H1 (cell line): ENCODE measurements at regions not wholly inside any gene's neighbourhood (a gene's known extent, or its start where the extent isn't known, plus 50 kb on each side); places are given as distances from the start of the nearest gene placed in this dataset.

Experiments
- ATF3 ChIP-seq: IDR thresholded peaks from 2 replicates; pipeline ENCODE4 v1.6.1; 2011; ENCODE audit warnings: low read depth, mild to moderate bottlenecking, low read length; ENCODE audit not compliant: insufficient read depth
- BACH1 ChIP-seq: IDR thresholded peaks from 2 replicates; pipeline ENCODE4 v1.6.1; 2012; ENCODE audit warnings: low read length, improper control_type of control experiment
- CBX8 ChIP-seq: fragments of 300-800, 300-1000 bp; sonication (generic); IDR thresholded peaks from 2 replicates; pipeline ENCODE4 v1.7.1; 2016; ENCODE audit warnings: low read depth, low read length, borderline replicate concordance
- CTCF ChIP-seq, 3 experiments: IDR thresholded peaks; 1 replicate in 2 of 3; 2 replicates in 1 of 3; pipeline versions ENCODE4 v1.5.1 to v1.6.1; 2011; ENCODE audit warnings: low read length in 3 of 3, mild to moderate bottlenecking in 3 of 3, inconsistent platforms in 2 of 3, low read depth in 1 of 3, moderate library complexity in 1 of 3; ENCODE audit not compliant: insufficient read depth in 1 of 3; ENCODE audit errors: control extremely low read depth in 1 of 3
- E2F6 ChIP-seq: IDR thresholded peaks from 2 replicates; pipeline ENCODE4 v1.6.1; 2012; ENCODE audit warnings: inconsistent platforms
- GABPA ChIP-seq: IDR thresholded peaks from 2 replicates; pipeline ENCODE4 v1.6.1; 2011; ENCODE audit warnings: mild to moderate bottlenecking, low read length, moderate library complexity, borderline replicate concordance; ENCODE audit not compliant: insufficient read depth
- MAX ChIP-seq: IDR thresholded peaks from 2 replicates; pipeline ENCODE4 v1.6.1; 2012; ENCODE audit warnings: inconsistent platforms
- POLR2A ChIP-seq, 2 experiments: IDR thresholded peaks; 1 replicate in 1 of 2; 2 replicates in 1 of 2; pipeline ENCODE4 v1.6.1; 2011; ENCODE audit warnings: low read depth in 2 of 2, low read length in 2 of 2, mild to moderate bottlenecking in 2 of 2; ENCODE audit errors: control extremely low read depth in 1 of 2
- RFX5 ChIP-seq: IDR thresholded peaks from 2 replicates; pipeline ENCODE4 v1.6.1; 2011; ENCODE audit warnings: low read depth, low read length, improper control_type of control experiment, borderline replicate concordance
- TAF1 ChIP-seq: IDR thresholded peaks from 2 replicates; pipeline ENCODE4 v1.6.1; 2011; ENCODE audit warnings: mild to moderate bottlenecking, low read depth, low read length
- TAF7 ChIP-seq: optimal IDR thresholded peaks from 2 replicates; pipeline ENCODE3; 2011; ENCODE audit warnings: low read depth, mild to moderate bottlenecking, inconsistent platforms, low read length, moderate library complexity, borderline replicate concordance

GRCh38 chr10:10642751-10643150 lies 374.9 kb upstream of the CELF2 start:
- TF ChIP-seq CTCF (IDR thresholded peaks at IDR 0.05; ENCODE audit: control extremely low read depth in 1 of 3, insufficient read depth in 1 of 3, low read depth in 1 of 3, low read length in 3 of 3) (no peak), RFX5 (no peak), POLR2A (IDR thresholded peaks at IDR 0.05; ENCODE audit: control extremely low read depth in 1 of 2, low read depth in 2 of 2, low read length in 2 of 2) (no peak), GABPA (no peak), TAF1 (no peak), ATF3 (no peak), BACH1 (no peak), CBX8 (no peak), E2F6 (no peak), MAX (no peak), TAF7 (no peak)
